Kidney tubule cell (primary cell): ENCODE measurements at regions not wholly inside any gene's neighbourhood (a gene's known extent, or its start where the extent isn't known, plus 50 kb on each side); places are given as distances from the start of the nearest gene placed in this dataset.
A peak's percentile ranks its signal among the peaks of the same experiment; 100 is the strongest.
"Not testable (repeated sequence)": the region's sequence is repeated elsewhere in the genome, so short reads cannot be mapped to it uniquely, and the experiment has no call there.

Experiments
- DNase-seq: peaks from one replicate; pipeline ENCODE4 v3.0.0-alpha.2; 2018; ENCODE audit warnings: low spot score

DNA sequence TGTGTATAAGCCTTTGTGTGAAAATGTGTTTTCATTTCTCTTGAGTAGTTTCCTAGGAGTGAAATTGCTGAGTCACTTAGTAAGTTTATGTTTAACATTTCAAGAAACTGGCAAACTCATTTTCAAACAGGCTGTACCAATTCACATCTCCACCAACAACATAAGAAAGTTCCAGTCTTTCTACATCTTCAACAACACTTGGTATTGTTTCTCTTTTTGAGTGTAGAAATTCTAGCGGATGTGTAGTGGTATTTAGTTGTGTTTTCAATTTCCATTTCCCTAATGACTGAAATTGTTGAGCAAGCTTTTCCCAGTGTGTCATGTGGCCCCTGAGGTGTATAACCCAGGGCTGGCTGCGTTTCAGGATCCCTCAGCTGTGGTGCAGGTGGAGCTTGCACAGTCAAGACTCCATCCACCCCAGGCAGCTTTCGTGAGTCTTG is 258.5 kb downstream of the PDCD6IP start:
- DNase-seq, result peak; percentile 76

DNA sequence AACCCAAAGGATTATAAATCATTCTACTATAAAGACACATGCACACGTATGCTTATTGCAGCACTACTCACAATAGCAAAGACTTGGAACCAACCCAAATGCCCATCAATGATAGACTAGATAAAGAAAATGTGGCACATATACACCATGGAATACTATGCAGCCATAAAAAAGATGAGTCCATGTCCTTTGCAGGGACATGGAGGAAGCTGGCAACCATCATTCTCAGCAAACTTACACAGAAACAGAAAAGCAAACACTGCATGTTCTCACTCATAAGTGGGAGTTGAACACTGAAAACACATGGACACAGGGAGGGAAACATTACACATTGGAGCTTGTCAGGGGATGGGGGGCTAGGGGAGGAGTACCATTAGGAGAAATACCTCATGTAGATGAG is 262.6 kb downstream of the PDCD6IP start:
- DNase-seq, result not testable (repeated sequence)

- no peak for DNase-seq
These were observed 267.5 kb downstream of the PDCD6IP start for GRCh38 chr3:34065901-34066300.

GRCh38 chr3:34066328-34066727 is 267.9 kb downstream of the PDCD6IP start:
- DNase-seq, result no peak

DNA sequence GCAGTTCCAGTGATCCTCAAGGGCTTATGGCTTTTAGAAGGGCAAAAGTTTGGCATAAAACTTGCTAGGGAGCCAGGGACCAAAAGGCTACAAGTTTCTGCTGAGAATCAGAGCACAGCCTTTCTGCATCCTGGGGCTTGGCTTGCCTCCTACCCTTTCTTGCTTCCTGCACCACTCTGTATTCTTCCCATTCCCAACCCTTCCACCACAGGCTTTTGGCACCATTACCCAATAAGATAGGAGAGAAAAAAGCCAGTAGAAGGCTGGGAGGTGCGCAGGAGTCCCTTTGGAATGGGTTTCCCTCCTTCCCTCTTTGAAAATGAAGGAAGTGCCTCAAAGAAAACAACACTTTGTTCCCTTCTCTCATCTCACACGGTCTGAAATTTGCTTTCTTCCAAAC is 268.6 kb downstream of the PDCD6IP start:
- DNase-seq, result no peak

DNA sequence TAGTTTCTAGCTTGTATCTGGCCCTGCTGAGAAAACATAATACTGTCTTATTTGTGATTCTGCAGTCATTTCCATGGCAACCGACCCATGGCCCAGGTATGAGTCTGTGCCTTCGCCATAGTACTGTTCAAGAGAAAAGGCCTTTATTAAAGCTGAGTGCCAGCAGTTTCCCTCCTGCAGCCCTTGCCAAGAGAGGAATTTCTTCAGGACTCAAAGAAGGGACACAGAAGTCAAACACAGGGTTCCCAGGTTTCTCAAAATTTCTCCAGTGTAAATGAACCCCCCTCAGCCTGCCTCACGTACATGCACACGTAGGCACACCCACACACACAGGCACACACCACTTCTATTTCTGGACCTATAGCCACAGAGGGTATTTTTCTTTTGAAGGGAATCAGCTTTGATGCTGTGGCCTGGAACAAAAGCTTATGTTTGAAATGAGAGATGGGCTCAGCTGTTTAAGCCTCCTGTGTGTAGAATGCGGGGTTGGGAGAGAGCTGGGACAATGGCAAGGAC is 269.2 kb downstream of the PDCD6IP start:
- no peak for DNase-seq

DNA sequence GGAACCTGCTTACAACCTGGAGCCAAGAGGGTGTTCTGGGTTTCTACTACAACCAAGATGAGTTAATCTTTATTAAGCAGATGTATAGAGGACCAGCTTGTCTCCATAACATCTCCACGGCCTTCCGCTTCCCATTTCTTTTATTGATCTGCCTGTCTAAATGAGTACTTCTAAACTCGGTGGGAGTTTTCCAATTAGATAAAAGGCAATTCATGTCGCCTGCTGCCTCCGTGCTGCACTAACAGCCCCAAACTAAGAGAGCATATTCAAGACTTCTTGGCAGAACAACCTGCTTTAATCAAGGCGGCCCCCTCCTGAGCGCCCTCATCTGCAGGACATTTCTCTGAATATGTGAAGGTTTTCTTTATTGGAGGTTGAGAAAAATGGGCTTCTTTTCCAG is 270.1 kb downstream of the PDCD6IP start:
- no peak for DNase-seq

DNA sequence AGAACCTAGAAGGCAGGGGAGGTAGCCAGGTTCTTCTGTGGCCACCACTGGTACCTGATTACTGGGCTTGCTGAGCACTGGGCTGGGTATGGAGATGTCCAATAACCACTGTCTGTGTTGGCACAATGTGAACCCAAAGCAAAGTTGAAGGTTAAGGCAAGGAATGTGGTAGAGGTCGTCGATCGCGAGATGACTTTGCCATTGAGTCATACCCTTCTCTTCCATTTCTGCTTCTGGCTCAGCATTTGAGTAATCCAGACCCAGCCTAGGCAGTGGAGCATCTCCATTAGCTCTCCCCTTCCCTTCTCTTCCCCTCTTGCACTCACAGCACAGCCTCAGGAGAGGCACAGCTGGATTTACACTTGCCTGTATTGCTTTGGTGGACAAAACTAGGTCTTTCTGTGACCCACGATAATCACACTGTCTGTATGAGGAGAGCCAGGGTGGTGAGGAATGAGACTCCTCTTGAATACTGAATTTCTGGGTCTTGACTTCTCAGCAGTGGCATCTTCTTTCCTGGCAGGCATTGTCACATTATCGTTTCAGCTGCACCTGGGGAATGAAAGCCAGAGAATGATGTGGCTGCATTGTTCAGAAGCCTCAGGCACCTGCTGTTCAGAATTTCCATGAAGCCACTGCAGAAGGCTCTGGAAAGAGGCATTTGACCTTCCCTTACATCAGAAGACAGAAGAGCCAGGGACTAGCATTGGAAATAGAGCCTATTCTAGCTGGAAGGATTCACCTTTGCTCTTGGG is 272.6 kb downstream of the PDCD6IP start:
- DNase-seq, result no peak

GRCh38 chr3:34072297-34072696 is 273.9 kb downstream of the PDCD6IP start:
- DNase-seq, result no peak

GRCh38 chr3:34073111-34073510 is 274.7 kb downstream of the PDCD6IP start:
- no peak for DNase-seq

DNA sequence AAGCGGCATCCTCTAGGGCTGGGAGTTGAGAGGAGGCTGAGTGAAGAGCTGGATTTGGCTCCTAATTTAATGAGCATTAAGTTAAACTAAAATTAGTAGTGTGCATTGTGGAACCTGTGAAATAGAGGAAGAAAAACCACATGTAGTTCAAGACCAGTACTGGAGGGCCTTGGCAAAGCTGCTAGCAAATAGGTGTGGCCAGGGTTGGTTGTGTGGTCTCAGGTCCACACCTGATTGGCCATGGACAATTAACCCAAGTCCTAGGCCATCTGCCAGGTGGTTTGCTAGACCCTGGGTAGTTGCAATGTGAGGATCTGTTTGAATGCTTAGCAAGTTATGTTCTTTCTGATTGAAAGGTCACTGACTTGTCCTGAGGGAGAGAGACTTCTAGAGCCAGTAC is 275.5 kb downstream of the PDCD6IP start:
- DNase-seq, result no peak

DNA sequence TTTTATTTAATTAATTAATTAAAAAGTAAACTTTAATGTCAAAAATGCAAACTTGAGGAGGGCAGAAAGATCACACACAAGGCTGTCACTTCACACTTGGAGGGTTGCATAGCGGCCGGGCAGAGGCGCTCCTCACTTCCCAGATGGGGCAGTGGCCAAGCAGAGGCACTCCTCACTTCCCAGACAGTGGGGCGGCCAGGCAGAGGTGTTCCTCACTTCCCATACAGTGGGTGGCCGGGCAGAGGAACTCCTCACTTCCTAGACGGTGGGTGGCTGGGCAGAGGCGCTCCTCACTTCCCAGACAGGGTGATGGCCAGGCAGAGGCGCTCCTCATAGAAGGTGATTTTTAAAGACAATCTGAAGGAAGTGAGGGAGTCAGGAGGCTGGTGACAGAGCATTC is 277.5 kb downstream of the PDCD6IP start:
- DNase-seq, result no peak

DNA sequence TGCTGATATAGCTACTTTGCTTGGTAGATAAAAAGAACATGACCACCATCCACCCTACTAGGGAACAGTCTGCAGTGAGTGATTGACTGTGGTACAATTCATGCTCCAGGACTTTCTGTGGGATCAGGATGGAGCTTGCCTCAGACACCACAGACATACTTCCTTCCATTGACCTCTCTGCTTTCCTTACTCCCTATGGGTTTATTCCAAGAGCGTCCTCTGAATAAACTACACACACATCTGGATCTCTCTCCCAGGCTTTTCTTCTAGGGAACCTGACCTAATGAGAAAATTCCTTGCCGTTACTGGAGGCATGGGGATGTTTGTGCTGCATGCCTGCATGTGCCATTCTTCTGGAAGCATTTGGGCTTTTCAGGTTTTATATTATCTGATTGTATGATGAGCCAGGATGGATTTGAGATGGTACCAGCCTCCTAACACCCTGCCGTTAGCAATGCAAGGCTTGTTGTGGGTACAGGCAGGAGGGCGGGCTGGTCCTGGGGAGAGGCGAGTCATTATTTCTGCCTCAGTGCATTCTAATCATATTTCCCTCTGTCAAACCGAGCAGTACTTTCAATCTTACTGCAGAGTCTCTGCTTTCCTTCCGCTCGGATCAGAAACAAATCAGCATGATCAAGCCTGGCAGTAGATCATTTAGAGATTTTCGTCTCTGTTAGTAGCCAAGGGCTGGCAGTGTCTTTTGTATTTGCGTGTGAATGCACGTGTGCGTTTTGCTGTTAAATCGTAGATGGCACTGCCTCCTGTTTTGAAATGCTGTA is 279.2 kb downstream of the PDCD6IP start:
- DNase-seq, result no peak

GRCh38 chr3:34078418-34078817 is 280.0 kb downstream of the PDCD6IP start:
- no peak for DNase-seq

- DNase-seq, result not testable (repeated sequence)
These were observed 281.4 kb downstream of the PDCD6IP start for GRCh38 chr3:34079849-34080248.

DNA sequence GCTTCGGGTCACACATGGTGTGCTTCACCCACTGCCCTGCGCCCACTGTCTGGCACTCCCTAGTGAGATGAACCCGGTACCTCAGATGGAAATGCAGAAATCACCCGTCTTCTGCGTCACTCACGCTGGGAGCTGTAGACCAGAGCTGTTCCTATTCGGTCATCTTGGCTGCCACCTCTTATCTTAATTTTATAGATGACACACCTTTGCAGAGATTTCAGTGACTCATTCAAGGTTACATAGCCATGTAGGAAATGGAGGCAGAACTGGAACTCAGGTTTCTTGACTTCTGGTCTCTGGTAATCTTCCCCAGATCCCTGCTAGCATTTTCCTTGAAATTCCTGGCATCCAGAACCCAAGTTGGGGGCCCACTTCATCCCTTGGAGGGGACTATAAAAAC is 291.9 kb downstream of the PDCD6IP start:
- not testable (repeated sequence) for DNase-seq

DNA sequence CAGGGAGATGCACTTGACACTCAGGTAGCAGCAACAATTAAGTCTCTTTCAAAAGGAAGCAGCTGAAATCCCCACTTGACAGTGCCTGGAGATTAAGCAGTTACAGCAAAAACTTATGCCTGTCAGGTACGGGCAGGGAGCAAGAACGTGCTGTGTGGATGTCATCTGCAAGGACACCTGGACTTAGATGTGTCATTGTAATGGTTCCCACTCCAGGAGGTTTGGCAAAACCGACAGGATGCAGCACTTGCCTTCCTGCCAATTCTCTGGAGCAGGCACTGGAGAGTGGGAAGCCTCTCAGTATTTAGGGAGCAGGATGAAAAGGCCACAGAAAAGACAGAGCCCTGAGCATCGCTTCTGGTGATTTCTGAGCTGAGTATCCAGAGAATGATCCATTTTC is 292.4 kb downstream of the PDCD6IP start:
- no peak for DNase-seq

- DNase-seq, result not testable (repeated sequence)
These were observed 295.9 kb downstream of the PDCD6IP start for GRCh38 chr3:34094280-34094679.

- DNase-seq, result no peak
These were observed 303.9 kb downstream of the PDCD6IP start for GRCh38 chr3:34102288-34102687.

DNA sequence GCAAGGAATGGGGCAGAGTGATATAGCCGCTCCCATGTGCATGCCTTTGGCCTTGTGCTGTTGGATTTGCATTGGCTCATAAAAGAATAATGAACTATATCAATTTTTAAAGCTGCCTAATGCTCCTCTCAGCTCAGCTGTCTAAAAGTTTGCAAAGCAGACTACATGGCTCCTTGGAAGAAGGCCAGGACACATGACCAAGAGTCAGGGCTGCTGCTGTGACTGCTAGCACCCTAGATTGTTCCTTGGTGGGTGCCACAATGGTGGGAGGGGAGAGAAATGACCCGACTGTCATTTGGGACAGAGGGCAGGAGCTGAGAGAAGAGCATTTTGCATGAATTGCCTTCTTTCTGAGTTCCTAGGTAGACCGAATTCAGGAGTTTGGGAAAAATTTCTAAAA is 307.9 kb downstream of the PDCD6IP start:
- DNase-seq, result no peak

- peak; percentile 51 for DNase-seq
These were observed 308.4 kb downstream of the PDCD6IP start for GRCh38 chr3:34106879-34107278.

GRCh38 chr3:34107669-34108068 is 309.2 kb downstream of the PDCD6IP start:
- no peak for DNase-seq

DNA sequence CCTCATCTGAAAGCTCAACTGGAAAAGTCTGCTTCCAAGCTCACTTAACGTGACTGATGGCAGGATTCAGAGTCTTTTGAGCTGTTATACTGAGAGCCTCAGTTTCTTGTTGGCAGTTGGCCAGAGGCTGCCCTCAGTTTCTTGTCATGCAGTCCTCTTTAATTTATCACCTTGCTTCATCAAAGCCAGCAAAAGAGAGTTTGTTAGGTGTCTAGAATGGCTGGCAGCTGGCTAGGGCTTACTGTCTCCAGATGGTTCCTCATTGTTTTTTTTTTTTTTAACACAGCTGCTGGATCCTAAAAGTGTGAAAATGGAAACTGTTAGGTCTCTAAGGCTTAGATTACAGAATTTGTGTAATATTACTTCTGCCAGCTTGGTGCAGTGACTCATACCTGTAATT is 310.6 kb downstream of the PDCD6IP start:
- DNase-seq, result no peak
